H1 (cell line): ENCODE measurements at regions not wholly inside any gene's neighbourhood (a gene's known extent, or its start where the extent isn't known, plus 50 kb on each side); places are given as distances from the start of the nearest gene placed in this dataset.

Source experiments
- CTCF ChIA-PET: fragments of 300-600 bp; sonication (Branson Sonifier 250); formaldehyde crosslinking; loops from one replicate; lab custom pipeline; 2021; ENCODE audit not compliant: partially characterized antibody; lab: Charles Lee
- POLR2A ChIA-PET: fragments of 300-600 bp; sonication (Branson Sonifier 250); formaldehyde crosslinking; loops from one replicate; lab custom pipeline; 2021; ENCODE audit warnings: inconsistent platforms; ENCODE audit not compliant: partially characterized antibody; lab: Charles Lee
- DNase-seq, 2 experiments: peaks; one replicate each; pipeline versions ENCODE4 v3.0.0 to v3.0.0-alpha.2; 2010 to 2022; ENCODE audit warnings: low spot score in 2 of 2, low read depth in 1 of 2, mixed read lengths in 1 of 2
- FAIRE-seq: peaks from 2 replicates; lab custom pipeline; 2011; peaks lifted over from hg19 to GRCh38; lab: Jason Lieb, UNC
- H2AFZ ChIP-seq: 2 replicates; pipeline ENCODE4 v1.8.1; 2012; ENCODE audit warnings: low read length, inconsistent platforms
- H2AK5ac ChIP-seq: 2 replicates; pipeline ENCODE4 v1.6.1; 2013; ENCODE audit warnings: low read depth, low read length
- H2BK120ac ChIP-seq: replicated peaks from 2 replicates; pipeline ENCODE3; 2013; ENCODE audit warnings: low read depth, low read length, inconsistent platforms
- H2BK12ac ChIP-seq: 2 replicates; pipeline ENCODE4 v1.6.1; 2013; ENCODE audit warnings: low read depth, low read length
- H2BK15ac ChIP-seq: 2 replicates; pipeline ENCODE4 v1.6.1; 2013; ENCODE audit warnings: low read length
- H2BK20ac ChIP-seq: 2 replicates; pipeline ENCODE4 v1.6.1; 2013; ENCODE audit warnings: low read length
- H2BK5ac ChIP-seq: 2 replicates; pipeline ENCODE4 v1.6.1; 2013; ENCODE audit warnings: low read depth, low read length
- H3K14ac ChIP-seq: 2 replicates; pipeline ENCODE4 v1.6.1; 2013; ENCODE audit warnings: inconsistent platforms; ENCODE audit not compliant: insufficient read length
- H3K18ac ChIP-seq: 2 replicates; pipeline ENCODE4 v1.6.1; 2013; ENCODE audit warnings: low read length; ENCODE audit errors: extremely low read depth
- H3K23ac ChIP-seq: 2 replicates; pipeline ENCODE4 v1.6.1; 2013; ENCODE audit warnings: inconsistent platforms; ENCODE audit not compliant: insufficient read length
- H3K23me2 ChIP-seq: 2 replicates; pipeline ENCODE4 v1.6.1; 2013; ENCODE audit warnings: low read depth, low read length
- H3K27ac ChIP-seq: 2 replicates; pipeline ENCODE4 v1.6.1; 2011; ENCODE audit warnings: low read depth, low read length, inconsistent platforms
- H3K27me3 ChIP-seq, 4 experiments: replicated peaks in 1 of 4; 1 replicate in 1 of 4; 2 replicates in 3 of 4; pipeline versions ENCODE4 v1.6.1 to v1.8.1; 2011 to 2013; ENCODE audit warnings: low read length in 3 of 4, mild to moderate bottlenecking in 3 of 4, inconsistent platforms in 2 of 4, mixed read lengths in 2 of 4, moderate library complexity in 1 of 4; ENCODE audit not compliant: control insufficient read depth in 3 of 4, insufficient read depth in 3 of 4; ENCODE audit errors: extremely low read depth in 1 of 4
- H3K36me3 ChIP-seq, 4 experiments: 2 replicates each; pipeline versions ENCODE4 v1.6.1 to v1.8.1; 2011 to 2013; ENCODE audit warnings: mild to moderate bottlenecking in 4 of 4, low read length in 3 of 4, moderate library complexity in 2 of 4, control low read depth in 1 of 4, inconsistent platforms in 1 of 4; ENCODE audit not compliant: insufficient read depth in 4 of 4, control insufficient read depth in 2 of 4
- H3K4ac ChIP-seq: replicated peaks from 2 replicates; pipeline ENCODE3; 2013; ENCODE audit warnings: low read length, low read depth, mixed read lengths, inconsistent platforms; ENCODE audit not compliant: insufficient read length
- H3K4me1 ChIP-seq, 4 experiments: replicated peaks in 1 of 4; 1 replicate in 1 of 4; 2 replicates in 3 of 4; pipeline versions ENCODE4 v1.6.1 to v1.8.1; 2011 to 2013; ENCODE audit warnings: low read length in 3 of 4, inconsistent platforms in 2 of 4, mixed read lengths in 1 of 4; ENCODE audit not compliant: insufficient read depth in 4 of 4, control insufficient read depth in 3 of 4
- H3K4me2 ChIP-seq, 2 experiments: 2 replicates each; pipeline versions ENCODE4 v1.6.1 to v1.8.1; 2011 to 2013; ENCODE audit warnings: low read depth in 2 of 2, low read length in 2 of 2, control low read depth in 1 of 2, inconsistent platforms in 1 of 2, mild to moderate bottlenecking in 1 of 2; ENCODE audit not compliant: insufficient read depth in 1 of 2
- H3K4me3 ChIP-seq, 4 experiments: fragments of 200-600, 300-600 bp in 1 of 4; sonication (generic), shearing (Covaris generic), sonication (Bioruptor Twin) in 1 of 4; 2 replicates each; pipeline versions ENCODE4 v1.5.1 to v1.8.1; 2011 to 2016; ENCODE audit warnings: low read length in 4 of 4, low read depth in 3 of 4, control low read depth in 2 of 4, inconsistent platforms in 2 of 4, mild to moderate bottlenecking in 2 of 4, mixed read lengths in 1 of 4, moderate library complexity in 1 of 4; ENCODE audit not compliant: insufficient read depth in 2 of 4; ENCODE audit errors: extremely low read depth in 1 of 4
- H3K56ac ChIP-seq: replicated peaks from 2 replicates; pipeline ENCODE3; 2013; ENCODE audit warnings: low read depth, mild to moderate bottlenecking, mixed read lengths, low read length, inconsistent platforms; ENCODE audit not compliant: insufficient read length
- H3K79me1 ChIP-seq: 2 replicates; pipeline ENCODE4 v1.6.1; 2013; ENCODE audit warnings: low read depth, low read length, control low read depth
- H3K79me2 ChIP-seq, 2 experiments: 2 replicates each; pipeline versions ENCODE4 v1.6.1 to v1.8.1; 2012 to 2013; ENCODE audit warnings: low read length in 2 of 2, mild to moderate bottlenecking in 2 of 2, inconsistent platforms in 1 of 2; ENCODE audit not compliant: insufficient read depth in 2 of 2, control insufficient read depth in 1 of 2
- H3K9ac ChIP-seq, 4 experiments: replicated peaks in 1 of 4; 1 replicate in 1 of 4; 2 replicates in 3 of 4; pipeline versions ENCODE4 v1.6.1 to v1.8.1; 2011 to 2013; ENCODE audit warnings: low read depth in 3 of 4, low read length in 3 of 4, control low read depth in 2 of 4, mild to moderate bottlenecking in 2 of 4, moderate library complexity in 2 of 4, inconsistent platforms in 1 of 4; ENCODE audit errors: extremely low read depth in 1 of 4
- H3K9me3 ChIP-seq, 2 experiments: 2 replicates each; pipeline versions ENCODE4 v1.6.1 to v1.8.1; 2012 to 2013; ENCODE audit warnings: mild to moderate bottlenecking in 2 of 2, moderate library complexity in 2 of 2, control low read depth in 1 of 2, inconsistent platforms in 1 of 2, low read depth in 1 of 2, low read length in 1 of 2, mixed read lengths in 1 of 2; ENCODE audit not compliant: insufficient read depth in 2 of 2
- H4K20me1 ChIP-seq, 2 experiments: replicated peaks in 1 of 2; 2 replicates each; pipeline versions ENCODE3 to v1.8.1; 2011 to 2013; ENCODE audit warnings: inconsistent platforms in 2 of 2, low read length in 2 of 2, mild to moderate bottlenecking in 1 of 2; ENCODE audit not compliant: insufficient read depth in 2 of 2, control insufficient read depth in 1 of 2
- H4K5ac ChIP-seq: 2 replicates; pipeline ENCODE4 v1.6.1; 2013; ENCODE audit warnings: low read length, low read depth, mixed read lengths, inconsistent platforms; ENCODE audit not compliant: insufficient read length
- H4K8ac ChIP-seq: 2 replicates; pipeline ENCODE4 v1.8.0; 2013; ENCODE audit warnings: mild to moderate bottlenecking, moderate library complexity, low read length, inconsistent platforms; ENCODE audit not compliant: insufficient read depth; ENCODE audit errors: extremely low read depth
- H4K91ac ChIP-seq: replicated peaks from 2 replicates; pipeline ENCODE3; 2013; ENCODE audit warnings: low read length, mixed read lengths, inconsistent platforms; ENCODE audit not compliant: insufficient read length
- CBX5 ChIP-seq: fragments of 300-800, 300-1000 bp; sonication (generic); IDR thresholded peaks from 2 replicates; pipeline ENCODE4 v1.7.1; 2016; ENCODE audit warnings: antibody characterized with exemption, low read length, low read depth
- CREB1 ChIP-seq: IDR thresholded peaks from 2 replicates; pipeline ENCODE4 v1.6.1; 2012; ENCODE audit warnings: inconsistent platforms
- KDM5A ChIP-seq: fragments of 200-600 bp; IDR thresholded peaks from 2 replicates; pipeline ENCODE4 v1.7.1; 2012; ENCODE audit warnings: mild to moderate bottlenecking, low read length, inconsistent platforms, mixed read lengths
- POLR2A ChIP-seq, 2 experiments: IDR thresholded peaks; 1 replicate in 1 of 2; 2 replicates in 1 of 2; pipeline ENCODE4 v1.6.1; 2011; ENCODE audit warnings: low read depth in 2 of 2, low read length in 2 of 2, mild to moderate bottlenecking in 2 of 2; ENCODE audit errors: control extremely low read depth in 1 of 2
- RAD21 ChIP-seq, 2 experiments: IDR thresholded peaks in 1 of 2; conservative IDR thresholded peaks in 1 of 2; 2 replicates each; pipeline ENCODE4 v1.6.1; 2011; ENCODE audit warnings: low read depth in 2 of 2, low read length in 2 of 2, improper control_type of control experiment in 1 of 2, inconsistent platforms in 1 of 2, mild to moderate bottlenecking in 1 of 2, moderate library complexity in 1 of 2
- RFX5 ChIP-seq: IDR thresholded peaks from 2 replicates; pipeline ENCODE4 v1.6.1; 2011; ENCODE audit warnings: low read depth, low read length, improper control_type of control experiment, borderline replicate concordance
- RNF2 ChIP-seq: fragments of 200-900, 300-1000 bp; sonication (generic); IDR thresholded peaks from 2 replicates; pipeline ENCODE4 v1.7.1; 2016; ENCODE audit warnings: borderline replicate concordance, low read depth, mild to moderate bottlenecking, antibody characterized with exemption, low read length; ENCODE audit not compliant: poor library complexity, severe bottlenecking; ENCODE audit errors: missing control alignments
- RXRA ChIP-seq: IDR thresholded peaks from 2 replicates; pipeline ENCODE4 v1.6.1; 2011; ENCODE audit warnings: low read depth, mild to moderate bottlenecking, low read length, moderate library complexity; ENCODE audit not compliant: insufficient read depth
- SP2 ChIP-seq: IDR thresholded peaks from 2 replicates; pipeline ENCODE4 v1.6.1; 2012; ENCODE audit warnings: mild to moderate bottlenecking, low read length, inconsistent platforms
- TEAD4 ChIP-seq: IDR thresholded peaks from 2 replicates; pipeline ENCODE4 v1.6.1; 2012; ENCODE audit warnings: low read depth, low read length, inconsistent platforms, mixed read lengths
- WGBS, 2 experiments: shearing (Covaris generic) in 1 of 2; methylation state at CpG; one replicate each; pipeline versions ENCODE4 v1.1.6 to v1.1.7; 2013 to 2015; ENCODE audit warnings: low lambda C conversion rate in 2 of 2, mixed read lengths in 2 of 2, inconsistent platforms in 1 of 2, low coverage in 1 of 2, missing lambda C conversion rate in 1 of 2; ENCODE audit not compliant: insufficient replicate concordance in 2 of 2, insufficient coverage in 1 of 2, insufficient read length in 1 of 2; ENCODE audit errors: extremely low coverage in 1 of 2, missing lambda C conversion rate in 1 of 2; 5-methylcytosine and 5-hydroxymethylcytosine counted together
- TF ChIP-seq, protein P1 (sequence below), 3 experiments: IDR thresholded peaks; 1 replicate in 2 of 3; 2 replicates in 1 of 3; pipeline versions ENCODE4 v1.5.1 to v1.6.1; 2011; ENCODE audit warnings: low read length in 3 of 3, mild to moderate bottlenecking in 3 of 3, inconsistent platforms in 2 of 3, low read depth in 1 of 3, moderate library complexity in 1 of 3; ENCODE audit not compliant: insufficient read depth in 1 of 3; ENCODE audit errors: control extremely low read depth in 1 of 3
- TF ChIP-seq, protein P2 (sequence below): IDR thresholded peaks from 2 replicates; pipeline ENCODE4 v1.6.1; 2012; ENCODE audit warnings: inconsistent platforms

DNA sequence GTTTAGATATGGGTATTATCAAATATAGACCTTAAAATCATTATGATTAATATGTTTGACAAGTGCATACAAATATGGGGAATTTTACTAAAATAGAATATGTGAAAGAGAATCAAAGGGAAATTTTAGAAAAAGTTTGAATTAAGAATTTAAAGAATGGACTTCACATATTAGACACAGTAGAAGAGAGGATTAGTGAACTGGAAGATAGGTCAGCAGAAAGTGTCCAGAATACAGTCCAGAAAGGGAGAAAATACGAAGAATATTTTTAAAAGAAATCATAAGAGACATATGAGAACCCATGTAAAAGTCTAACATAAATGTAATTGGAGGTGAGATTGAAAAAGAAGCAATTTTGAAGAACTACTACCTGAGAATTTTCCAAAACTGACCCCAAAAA lies 139.9 kb downstream of the DTWD1 start:
- CTCF ChIA-PET = no interaction called here
- FAIRE-seq = no peak
- no peak overlapping the region for H3K27ac ChIP-seq
- TF ChIP-seq, protein P1, sequence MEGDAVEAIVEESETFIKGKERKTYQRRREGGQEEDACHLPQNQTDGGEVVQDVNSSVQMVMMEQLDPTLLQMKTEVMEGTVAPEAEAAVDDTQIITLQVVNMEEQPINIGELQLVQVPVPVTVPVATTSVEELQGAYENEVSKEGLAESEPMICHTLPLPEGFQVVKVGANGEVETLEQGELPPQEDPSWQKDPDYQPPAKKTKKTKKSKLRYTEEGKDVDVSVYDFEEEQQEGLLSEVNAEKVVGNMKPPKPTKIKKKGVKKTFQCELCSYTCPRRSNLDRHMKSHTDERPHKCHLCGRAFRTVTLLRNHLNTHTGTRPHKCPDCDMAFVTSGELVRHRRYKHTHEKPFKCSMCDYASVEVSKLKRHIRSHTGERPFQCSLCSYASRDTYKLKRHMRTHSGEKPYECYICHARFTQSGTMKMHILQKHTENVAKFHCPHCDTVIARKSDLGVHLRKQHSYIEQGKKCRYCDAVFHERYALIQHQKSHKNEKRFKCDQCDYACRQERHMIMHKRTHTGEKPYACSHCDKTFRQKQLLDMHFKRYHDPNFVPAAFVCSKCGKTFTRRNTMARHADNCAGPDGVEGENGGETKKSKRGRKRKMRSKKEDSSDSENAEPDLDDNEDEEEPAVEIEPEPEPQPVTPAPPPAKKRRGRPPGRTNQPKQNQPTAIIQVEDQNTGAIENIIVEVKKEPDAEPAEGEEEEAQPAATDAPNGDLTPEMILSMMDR (IDR thresholded peaks at IDR 0.05; ENCODE audit: control extremely low read depth in 1 of 3, insufficient read depth in 1 of 3, low read depth in 1 of 3, low read length in 3 of 3) = no peak
- TF ChIP-seq KDM5A (no peak), SP2 (no peak), RAD21 (IDR thresholded peaks at IDR 0.05 in 1 of 2, conservative IDR thresholded peaks at IDR 0.05 in 1 of 2; ENCODE audit: low read depth in 2 of 2, low read length in 2 of 2) (no peak), RNF2 (no peak), RXRA (no peak), TEAD4 (no peak), CBX5 (no peak), RFX5 (no peak), CREB1 (no peak), POLR2A (IDR thresholded peaks at IDR 0.05; ENCODE audit: control extremely low read depth in 1 of 2, low read depth in 2 of 2, low read length in 2 of 2) (no peak)
- TF ChIP-seq, protein P2, sequence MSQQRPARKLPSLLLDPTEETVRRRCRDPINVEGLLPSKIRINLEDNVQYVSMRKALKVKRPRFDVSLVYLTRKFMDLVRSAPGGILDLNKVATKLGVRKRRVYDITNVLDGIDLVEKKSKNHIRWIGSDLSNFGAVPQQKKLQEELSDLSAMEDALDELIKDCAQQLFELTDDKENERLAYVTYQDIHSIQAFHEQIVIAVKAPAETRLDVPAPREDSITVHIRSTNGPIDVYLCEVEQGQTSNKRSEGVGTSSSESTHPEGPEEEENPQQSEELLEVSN = no peak

More for the DNA sequence above, 139.9 kb downstream of the DTWD1 start:
- Histone ChIP-seq H2BK120ac (no peak overlapping the region), H2BK5ac (no peak overlapping the region), H3K23ac (no peak overlapping the region), H4K8ac (no peak overlapping the region), H3K27me3 (no peaks in the 10 kb centered on the region), H3K23me2 (no peaks in the 10 kb centered on the region), H4K91ac (no peak overlapping the region), H3K4me1 (no peaks in the 10 kb centered on the region), H3K4me2 (no peak overlapping the region), H2AK5ac (no peak overlapping the region), H2BK12ac (no peak overlapping the region), H3K18ac (no peak overlapping the region), H3K9me3 (no peaks in the 10 kb centered on the region; a peak in 1 of 4 replicates), H3K4ac (no peak overlapping the region), H3K36me3 (no peaks in the 10 kb centered on the region), H3K4me3 (no peak overlapping the region), H4K5ac (no peak overlapping the region), H4K20me1 (no peaks in the 10 kb centered on the region), H3K56ac (no peak overlapping the region), H2BK15ac (no peak overlapping the region), H3K79me2 (no peaks in the 10 kb centered on the region), H2AFZ (no peak overlapping the region), H3K79me1 (no peaks in the 10 kb centered on the region), H3K14ac (no peak overlapping the region), H2BK20ac (no peak overlapping the region), H3K9ac (no peak overlapping the region)
- DNase-seq = no peak
- 80% methylated on average over 1 of the region's 1 CpG; no CpG with 5 or more reads in 1 of the 2 experiments for WGBS, 2 experiments
- POLR2A ChIA-PET = no interaction called here
